Occipital lobe (tissue), 1 donor: ENCODE measurements at regions not wholly inside any gene's neighbourhood (a gene's known extent, or its start where the extent isn't known, plus 50 kb on each side); places are given as distances from the start of the nearest gene placed in this dataset.

Experiments used
- DNase-seq: peaks from one replicate; lab custom pipeline; 2025; lab: John Stamatoyannopoulos, UW

DNA sequence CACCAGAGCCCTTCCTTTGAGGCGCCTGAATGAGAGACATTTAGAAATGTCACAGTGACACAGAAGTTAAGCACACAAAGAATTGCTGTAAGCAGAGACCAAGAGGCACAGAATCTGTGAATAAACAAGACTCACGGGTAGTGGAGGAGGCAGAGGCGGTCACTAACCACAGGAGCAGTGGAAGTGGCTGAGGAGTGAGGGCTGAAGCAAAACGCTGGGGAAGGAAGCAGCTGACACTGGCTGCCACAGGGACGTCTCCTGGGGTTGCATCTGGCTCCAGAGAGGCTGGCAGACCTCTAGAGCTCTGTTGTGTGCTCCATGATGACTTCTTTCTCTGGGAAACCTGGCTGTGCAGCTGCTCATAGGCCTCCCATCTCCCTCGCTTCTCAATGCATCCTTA is 65.0 kb upstream of the SLC2A12 start:
- DNase-seq, result no peak

DNA sequence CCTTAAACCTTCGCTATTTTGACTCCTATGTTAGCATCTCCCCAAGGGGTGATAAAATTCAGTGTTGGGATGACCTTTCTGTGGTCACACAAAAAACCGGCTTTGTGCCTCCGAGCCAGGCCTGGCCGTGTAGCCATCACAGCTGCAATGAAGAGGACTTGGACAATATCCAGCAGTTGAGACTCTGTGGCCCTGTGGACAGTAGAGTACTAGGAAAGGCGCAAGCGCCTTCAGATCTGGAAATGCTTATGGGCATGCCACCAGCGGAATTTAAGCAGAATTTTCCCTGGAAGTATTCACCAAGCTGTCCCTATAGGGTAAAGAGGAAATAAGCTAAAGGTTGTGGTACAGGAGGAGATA is 63.3 kb upstream of the SLC2A12 start:
- peak; percentile 29 for DNase-seq

DNA sequence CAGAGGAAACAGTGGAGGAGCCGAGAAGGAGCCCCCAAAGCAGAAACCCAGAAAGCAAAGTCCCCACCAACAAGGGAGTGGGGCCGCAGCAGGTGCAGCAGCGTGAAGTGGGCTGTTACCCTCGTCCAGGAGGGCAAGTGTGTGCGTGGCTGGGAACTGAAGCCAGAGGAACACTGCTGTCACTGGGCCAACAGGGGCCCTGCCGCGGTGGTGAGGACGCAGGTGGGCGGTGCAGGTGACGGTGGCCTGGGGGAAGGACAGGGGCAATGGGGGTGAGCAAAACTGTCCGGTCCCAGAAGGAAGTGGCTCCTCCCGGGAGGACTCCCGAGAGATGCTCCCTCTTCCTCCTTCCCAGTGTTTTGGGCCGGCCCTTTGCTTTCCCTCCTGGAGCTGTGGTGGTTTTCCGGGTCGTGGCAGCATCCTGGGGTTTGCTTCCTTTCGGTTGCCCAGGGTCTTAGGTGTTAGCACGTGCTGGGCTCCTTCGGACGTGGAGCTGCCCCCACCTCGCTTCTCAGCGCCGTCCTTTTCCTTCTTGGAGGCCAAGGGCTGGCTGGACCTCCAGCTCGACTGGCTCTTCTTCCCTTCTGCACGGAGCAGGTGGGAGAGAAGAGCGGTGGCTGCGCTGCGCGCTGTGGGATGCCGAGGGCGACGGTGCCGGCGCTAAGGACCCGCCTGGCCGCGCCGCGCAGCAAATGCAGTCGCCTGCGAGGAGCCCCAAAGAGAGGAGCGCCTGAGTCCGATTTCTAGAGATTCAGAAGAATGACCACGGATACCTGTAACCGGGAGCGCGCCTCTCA is 62.7 kb upstream of the SLC2A12 start:
- DNase-seq, result no peak

DNA sequence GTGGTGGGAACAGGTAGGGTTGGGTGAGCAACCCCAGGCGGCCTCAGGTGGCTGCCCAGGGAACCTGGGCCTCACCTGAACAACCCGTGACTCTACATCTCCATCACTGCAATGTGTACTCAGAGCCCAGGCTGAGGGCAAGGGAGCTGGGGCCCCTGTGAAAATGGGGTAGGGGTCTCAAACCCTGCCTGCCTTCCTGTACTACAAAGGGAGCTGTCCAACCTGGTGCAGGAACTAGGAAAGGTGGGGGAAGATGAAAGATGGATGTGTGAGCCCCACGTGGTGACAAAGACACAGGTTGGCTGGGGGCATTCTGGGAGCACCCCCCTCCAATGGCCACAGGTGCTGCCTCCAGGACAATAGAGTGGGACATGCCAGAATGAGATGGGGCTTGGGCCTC is 62.1 kb upstream of the SLC2A12 start:
- no peak for DNase-seq

DNA sequence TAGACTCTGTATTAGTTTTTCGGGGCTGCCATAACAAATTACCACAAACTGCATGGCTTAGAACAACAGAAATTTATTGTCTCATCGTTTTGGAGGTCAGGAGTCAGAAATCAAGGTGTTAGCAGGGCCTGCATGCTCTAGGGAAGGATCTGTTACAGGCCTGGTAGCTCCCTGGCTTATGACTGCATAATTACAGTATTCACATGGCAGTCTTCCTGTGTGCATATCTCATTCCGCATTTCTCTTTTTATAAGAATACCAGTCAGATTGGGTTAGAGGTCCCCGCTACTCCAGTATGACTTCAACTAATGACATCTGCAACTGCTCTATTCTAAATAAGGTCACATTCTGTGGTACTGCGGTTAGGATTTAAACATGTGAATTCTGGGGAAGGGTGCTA is 59.3 kb upstream of the SLC2A12 start:
- no peak for DNase-seq

DNA sequence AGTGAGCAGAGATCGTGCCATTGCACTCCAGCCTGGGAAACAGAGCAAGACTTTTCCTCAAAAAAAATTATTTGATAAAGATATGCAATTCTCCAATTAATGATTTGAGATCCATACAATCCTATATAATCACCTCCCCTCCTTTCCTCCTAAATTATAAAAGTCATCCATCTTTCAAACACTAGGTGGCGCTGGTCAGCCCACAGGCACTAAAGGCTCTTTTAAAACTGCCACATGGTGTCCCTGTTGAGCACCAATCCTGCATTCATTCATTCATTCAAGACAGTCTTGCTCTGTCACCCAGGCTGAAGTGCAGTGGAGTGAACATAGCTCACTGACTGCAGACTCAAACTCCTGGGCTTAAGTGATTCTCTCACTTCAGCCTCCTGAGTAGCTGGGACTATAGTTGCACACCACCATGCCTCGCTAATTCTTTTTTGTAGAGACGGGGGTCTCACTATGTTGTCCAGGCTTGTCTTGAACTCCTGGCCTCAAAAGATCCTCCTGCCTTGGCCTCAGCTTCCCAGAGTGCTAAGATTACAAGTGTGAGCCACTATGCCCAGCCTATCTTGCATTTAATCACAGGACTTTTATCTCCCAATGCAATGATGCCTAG is 58.7 kb upstream of the SLC2A12 start:
- no peak for DNase-seq

DNA sequence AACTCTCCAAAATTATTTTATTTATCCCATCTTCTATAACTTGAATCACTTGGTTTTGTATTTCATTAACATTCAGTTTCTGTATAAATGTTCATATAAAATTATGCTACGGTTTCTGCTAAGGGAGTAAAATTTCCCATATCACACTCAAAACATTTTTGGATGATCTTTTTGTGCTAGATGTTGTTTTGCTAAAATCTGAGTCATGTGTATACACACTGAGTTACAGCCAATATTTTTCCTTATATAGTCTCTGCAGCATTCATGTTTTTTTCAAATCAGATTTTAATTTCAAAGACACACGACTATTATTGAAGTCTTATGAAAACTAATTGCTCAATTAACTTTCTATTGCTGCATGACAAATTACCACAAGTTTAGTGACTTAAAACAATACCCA is 54.3 kb upstream of the SLC2A12 start:
- no peak for DNase-seq

DNA sequence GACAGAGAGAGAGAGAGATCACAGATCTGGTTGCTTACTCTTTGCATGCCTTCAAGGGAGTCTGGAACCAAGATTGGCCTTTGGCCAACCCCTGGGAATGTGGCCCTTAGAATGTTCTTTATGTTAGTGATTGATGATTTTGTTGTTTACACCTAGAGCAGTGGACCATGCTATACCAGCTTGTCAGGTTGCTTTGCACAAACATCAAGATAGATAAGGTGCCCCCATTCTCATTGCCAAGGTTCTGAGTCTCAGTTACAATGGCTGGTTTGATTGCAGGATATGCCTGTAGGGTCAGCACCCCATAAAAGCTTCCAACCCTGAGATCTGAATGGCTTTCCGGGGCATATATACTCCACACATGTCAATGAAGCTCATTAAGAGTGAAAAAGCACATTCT is 53.5 kb upstream of the SLC2A12 start:
- no peak for DNase-seq

DNA sequence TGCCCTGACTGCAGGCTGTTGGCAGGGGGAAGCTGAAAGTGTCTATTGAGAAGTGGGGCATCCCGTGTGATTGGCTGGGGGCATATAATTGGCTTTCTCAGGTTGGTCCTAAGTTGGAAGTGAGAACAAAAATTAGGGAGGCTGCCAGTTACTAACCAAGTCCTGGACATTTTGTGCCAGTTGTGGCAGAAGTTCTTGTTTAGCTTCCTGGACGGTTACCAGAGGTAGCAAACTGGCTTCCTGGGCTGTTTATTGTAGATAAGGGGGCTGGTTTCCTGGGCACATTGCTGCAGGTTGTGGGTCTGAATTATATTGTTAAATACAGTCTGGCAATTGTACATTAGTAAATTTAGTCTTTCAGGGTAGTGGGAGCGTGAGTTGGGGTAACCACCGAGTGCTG is 50.6 kb upstream of the SLC2A12 start:
- no peak for DNase-seq
